H54 (cell line): ENCODE measurements at regions not wholly inside any gene's neighbourhood (a gene's known extent, or its start where the extent isn't known, plus 50 kb on each side); places are given as distances from the start of the nearest gene placed in this dataset.
A peak's percentile ranks its signal among the peaks of the same experiment; 100 is the strongest.
"Not testable (repeated sequence)": the region's sequence is repeated elsewhere in the genome, so short reads cannot be mapped to it uniquely, and the experiment has no call there.

ENCODE experiments used
- DNase-seq: peaks from one replicate; pipeline ENCODE4 v3.0.0; 2011; ENCODE audit warnings: low spot score, mixed read lengths; ENCODE audit not compliant: insufficient read length
- FAIRE-seq: peaks from 3 replicates; lab custom pipeline; 2011; peaks lifted over from hg19 to GRCh38; lab: Jason Lieb, UNC
- POLR2A ChIP-seq: IDR thresholded peaks from 2 replicates; pipeline ENCODE4 v1.6.1; 2011; ENCODE audit warnings: low read depth, mild to moderate bottlenecking, low read length

GRCh38 chr5:89307972-89308371 is 425.0 kb upstream of the MEF2C start:
- TF ChIP-seq POLR2A, result no peak
- DNase-seq (no peak), FAIRE-seq (no peak)

GRCh38 chr5:89307141-89307540 is 424.2 kb upstream of the MEF2C start:
- not testable (repeated sequence) for FAIRE-seq, DNase-seq

- DNase-seq, result no peak
- FAIRE-seq, result no peak
- TF ChIP-seq POLR2A, result no peak
Observed at GRCh38 chr5:89303033-89303480, 420.1 kb upstream of the MEF2C start.

GRCh38 chr5:89302102-89302891 is 419.3 kb upstream of the MEF2C start:
- no peak for FAIRE-seq
- DNase-seq, result no peak
- no peak for TF ChIP-seq POLR2A

GRCh38 chr5:89301321-89302025 is 418.5 kb upstream of the MEF2C start:
- no peak for TF ChIP-seq POLR2A
- no peak for DNase-seq
- FAIRE-seq, result no peak

GRCh38 chr5:89300426-89300970 is 417.5 kb upstream of the MEF2C start:
- TF ChIP-seq POLR2A, result no peak
- DNase-seq (no peak), FAIRE-seq (peak; percentile 48)

GRCh38 chr5:89299998-89300397 is 417.0 kb upstream of the MEF2C start:
- DNase-seq, result no peak
- no peak for TF ChIP-seq POLR2A
- FAIRE-seq, result no peak

- no peak for TF ChIP-seq POLR2A
- no peak for FAIRE-seq
- DNase-seq, result no peak
Observed at GRCh38 chr5:89297066-89297465, 414.1 kb upstream of the MEF2C start.

GRCh38 chr5:89293810-89294209 is 410.8 kb upstream of the MEF2C start:
- TF ChIP-seq POLR2A, result no peak
- no peak for DNase-seq
- FAIRE-seq, result no peak

GRCh38 chr5:89292487-89292886 is 409.5 kb upstream of the MEF2C start:
- no peak for DNase-seq
- FAIRE-seq, result no peak
- TF ChIP-seq POLR2A, result no peak

- DNase-seq, result no peak
- FAIRE-seq, result peak; percentile 6
- TF ChIP-seq POLR2A, result no peak
Observed at GRCh38 chr5:89289604-89290003, 406.6 kb upstream of the MEF2C start.

- no peak for FAIRE-seq
- no peak for DNase-seq
- TF ChIP-seq POLR2A, result no peak
Observed at GRCh38 chr5:89287964-89288363, 405.0 kb upstream of the MEF2C start.

- DNase-seq (no peak), FAIRE-seq (no peak)
- TF ChIP-seq POLR2A, result no peak
Observed at GRCh38 chr5:89286320-89286719, 403.3 kb upstream of the MEF2C start.

GRCh38 chr5:89283728-89284493 is 400.9 kb upstream of the MEF2C start:
- no peak for TF ChIP-seq POLR2A
- no peak for DNase-seq
- FAIRE-seq, result no peak
